ENCODE measurements at regions not wholly inside any gene's neighbourhood (a gene's known extent, or its start where the extent isn't known, plus 50 kb on each side); places are given as distances from the start of the nearest gene placed in this dataset.

GRCh38 chr19:27815985-27816384 is 1397.0 kb downstream of the UQCRFS1 start:
- TF ChIP-seq CTCF (IDR thresholded peaks at IDR 0.05): no peak
- TF ChIP-seq POLR2A (IDR thresholded peaks at IDR 0.05): no peak

Data from heart left ventricle (tissue), 13 donors.